GM12878 (cell line): ENCODE measurements at regions not wholly inside any gene's neighbourhood (a gene's known extent, or its start where the extent isn't known, plus 50 kb on each side); places are given as distances from the start of the nearest gene placed in this dataset.

Experiments used
- ATAC-seq: fragments of 200-7000 bp; cut with Tn5 transposase; 3 replicates; pipeline ENCODE4 v1.9.1; 2020; ENCODE audit warnings: mild to moderate bottlenecking, moderate library complexity
- BruUV-seq: library from RNA; stranded (reverse); fragments of 400-500 nt; replicated peaks from 2 replicates; lab custom pipeline; 2021; lab: Mats Ljungman, UMichigan
- CTCF ChIA-PET: fragments of 300-600 bp; sonication (Branson Sonifier 250); formaldehyde crosslinking; extraction: SDS; loops from one replicate; lab custom pipeline; 2021; ENCODE audit warnings: inconsistent platforms; lab: Yijun Ruan, JAX
- POLR2A ChIA-PET: fragments of 350-600 bp; formaldehyde crosslinking; extraction: SDS; loops from one replicate; lab custom pipeline; 2021; ENCODE audit warnings: inconsistent platforms; lab: Charles Lee
- RAD21 ChIA-PET: fragments of 300-600 bp; sonication (Branson Sonifier 250); formaldehyde crosslinking; loops from one replicate; lab custom pipeline; 2023; ENCODE audit warnings: antibody characterized with exemption; ENCODE audit not compliant: unreplicated experiment; lab: Charles Lee
- SMC1A ChIA-PET: fragments of 300-600 bp; sonication (Branson Sonifier 250); formaldehyde crosslinking; loops from one replicate; lab custom pipeline; 2023; ENCODE audit not compliant: unreplicated experiment, uncharacterized antibody; lab: Charles Lee
- DNase-seq: peaks from one replicate; pipeline ENCODE4 v3.0.0-alpha.2; 2011; ENCODE audit warnings: low read depth, low spot score
- FAIRE-seq: peaks from 3 replicates; lab custom pipeline; 2011; peaks lifted over from hg19 to GRCh38; lab: Jason Lieb, UNC
- H2AFZ ChIP-seq: 2 replicates; pipeline ENCODE4 v1.6.0; 2011; ENCODE audit warnings: low read depth, low read length, control low read depth; ENCODE audit not compliant: control insufficient read depth
- H3K27ac ChIP-seq: 2 replicates; pipeline ENCODE4 v1.5.1; 2011; ENCODE audit warnings: control low read depth; ENCODE audit not compliant: control insufficient read depth, insufficient read depth
- H3K27me3 ChIP-seq, 2 experiments: replicated peaks in 1 of 2; 2 replicates each; pipeline versions ENCODE4 v1.6.0 to v1.6.1; 2011; ENCODE audit warnings: low read length in 1 of 2; ENCODE audit not compliant: control insufficient read depth in 2 of 2, insufficient read depth in 2 of 2
- H3K36me3 ChIP-seq, 2 experiments: 2 replicates each; pipeline ENCODE4 v1.5.1; 2011; ENCODE audit warnings: low read length in 1 of 2; ENCODE audit not compliant: control insufficient read depth in 2 of 2, insufficient read depth in 2 of 2
- H3K4me1 ChIP-seq: 2 replicates; pipeline ENCODE4 v1.6.1; 2011; ENCODE audit warnings: mild to moderate bottlenecking, low read length, moderate library complexity, mixed read lengths; ENCODE audit not compliant: control insufficient read depth, insufficient read depth
- H3K4me2 ChIP-seq: 2 replicates; pipeline ENCODE4 v1.6.0; 2011; ENCODE audit warnings: control low read depth; ENCODE audit not compliant: control insufficient read depth, insufficient read depth
- H3K4me3 ChIP-seq: fragments of 200-600 bp; sonication (generic); 2 replicates; pipeline ENCODE4 v1.5.1; 2016
- H3K79me2 ChIP-seq: 2 replicates; pipeline ENCODE4 v1.6.0; 2011; ENCODE audit warnings: low read length; ENCODE audit not compliant: control insufficient read depth, insufficient read depth
- H3K9ac ChIP-seq: 2 replicates; pipeline ENCODE4 v1.8.0; 2011; ENCODE audit warnings: low read length, control low read depth, mixed read lengths; ENCODE audit not compliant: control insufficient read depth, insufficient read depth
- H3K9me3 ChIP-seq: replicated peaks from 3 replicates; pipeline ENCODE4 v1.5.1; 2011; ENCODE audit warnings: mild to moderate bottlenecking, low read length; ENCODE audit not compliant: control insufficient read depth, insufficient read depth
- H4K20me1 ChIP-seq: 2 replicates; pipeline ENCODE4 v1.6.0; 2011; ENCODE audit not compliant: control insufficient read depth, insufficient read depth
- BACH1 ChIP-seq: fragments of 450-650 bp; IDR thresholded peaks from 2 replicates; pipeline ENCODE4 v1.6.1; 2017; ENCODE audit warnings: mild to moderate bottlenecking, borderline replicate concordance
- BHLHE40 ChIP-seq, 2 experiments: fragments of 450-650 bp in 1 of 2; IDR thresholded peaks; 2 replicates each; pipeline ENCODE4 v1.6.1; 2011 to 2017; ENCODE audit warnings: low read depth in 2 of 2, borderline replicate concordance in 1 of 2, improper control_type of control experiment in 1 of 2, low read length in 1 of 2, mild to moderate bottlenecking in 1 of 2
- CREM ChIP-seq: IDR thresholded peaks from 2 replicates; pipeline ENCODE4 v1.6.1; 2014; ENCODE audit warnings: antibody characterized with exemption, low read depth
- CUX1 ChIP-seq: IDR thresholded peaks from 2 replicates; pipeline ENCODE4 v1.6.1; 2012; ENCODE audit warnings: improper control_type of control experiment, low read depth, low read length; ENCODE audit not compliant: insufficient replicate concordance
- ESRRA ChIP-seq: IDR thresholded peaks from 2 replicates; pipeline ENCODE4 v1.6.1; 2012; ENCODE audit warnings: mild to moderate bottlenecking, low read length, improper control_type of control experiment
- ETV6 ChIP-seq, 2 experiments: fragments of 450-650 bp in 1 of 2; IDR thresholded peaks in 1 of 2; conservative IDR thresholded peaks in 1 of 2; 2 replicates each; pipeline ENCODE4 v1.6.1; 2014; ENCODE audit warnings: antibody characterized with exemption in 1 of 2, borderline replicate concordance in 1 of 2, low read depth in 1 of 2, mild to moderate bottlenecking in 1 of 2, moderate library complexity in 1 of 2
- HDGF ChIP-seq: fragments of 450-650 bp; IDR thresholded peaks from 2 replicates; pipeline ENCODE4 v1.6.1; 2016; ENCODE audit warnings: antibody characterized with exemption
- JUND ChIP-seq: IDR thresholded peaks from 2 replicates; pipeline ENCODE4 v1.6.1; 2012; ENCODE audit warnings: low read depth, mild to moderate bottlenecking, low read length, improper control_type of control experiment, moderate library complexity
- NFYA ChIP-seq: IDR thresholded peaks from 2 replicates; pipeline ENCODE4 v1.6.1; 2011; ENCODE audit warnings: low read depth, mild to moderate bottlenecking, low read length, improper control_type of control experiment, borderline replicate concordance
- NKRF ChIP-seq: fragments of 450-650 bp; conservative IDR thresholded peaks from 2 replicates; pipeline ENCODE4 v1.6.1; 2017; ENCODE audit warnings: mild to moderate bottlenecking, moderate library complexity
- RBBP5 ChIP-seq: fragments of 200-600 bp; sonication (generic); conservative IDR thresholded peaks from 2 replicates; pipeline ENCODE4 v1.6.1; 2016
- SIN3A ChIP-seq: IDR thresholded peaks from 2 replicates; pipeline ENCODE4 v1.6.1; 2012; ENCODE audit warnings: low read depth, low read length, improper control_type of control experiment
- SMAD5 ChIP-seq: IDR thresholded peaks from 2 replicates; pipeline ENCODE4 v1.6.1; 2016; ENCODE audit warnings: antibody characterized with exemption, low read depth
- TARDBP ChIP-seq: IDR thresholded peaks from 2 replicates; pipeline ENCODE4 v1.6.1; 2016; ENCODE audit warnings: borderline replicate concordance
- WGBS: methylation state at CpG from one replicate; pipeline ENCODE4 v1.1.6; 2016; ENCODE audit warnings: low lambda C conversion rate; ENCODE audit not compliant: insufficient replicate concordance, insufficient coverage; ENCODE audit errors: missing lambda C conversion rate; 5-methylcytosine and 5-hydroxymethylcytosine counted together
- in situ Hi-C: fragments of 300-500 bp; cut with MboI; formaldehyde crosslinking; loops from 9 replicates; pipeline ENCODE4 v1.14.3; 2018; ENCODE audit warnings: mixed read lengths
- intact Hi-C: fragments of 100-400 bp; cut with micrococcal nuclease; formaldehyde crosslinking; loops from one replicate; pipeline ENCODE4 v1.14.2; 2022; ENCODE audit not compliant: unreplicated experiment

- intact Hi-C loops = no loop called here
- H4K20me1 ChIP-seq = no peaks in the 10 kb centered on the region
- ATAC-seq = no peak
- SMC1A ChIA-PET = interaction anchor here (1.3 kb wide), 1 partner anchor 266 kb away, joined by 3 read pairs; no protein-coding TSS in a partner anchor
- POLR2A ChIA-PET = no interaction called here
- no peaks in the 10 kb centered on the region for H3K36me3 ChIP-seq
- peaks cover 3% of the 10 kb centered on the region; the same call in 1 of the 2 replicates for H3K4me1 ChIP-seq
- RAD21 ChIA-PET = interaction anchor here (1.0 kb wide), 1 partner anchor 90 kb away, joined by 5 read pairs; no protein-coding TSS in a partner anchor
- H2AFZ ChIP-seq = no peak overlapping the region
- no TSS peak for BruUV-seq
- 21% methylated on average over 9 of the region's 9 CpGs for WGBS
- CTCF ChIA-PET = interaction anchor here (0.7 to 2.3 kb wide), 8 partner anchors 9 to 266 kb away, joined by 3 to 8 read pairs (median 6); a partner anchor contains a TSS
- H3K4me2 ChIP-seq = no peak overlapping the region
- no peaks in the 10 kb centered on the region for H3K79me2 ChIP-seq
- DNase-seq = no peak
- H3K27me3 ChIP-seq = peaks cover 0 to 1% of the 10 kb centered on the region in 2 experiments; a peak in 1 of 4 replicates
- H3K4me3 ChIP-seq = no peak overlapping the region
- no peak overlapping the region for H3K9ac ChIP-seq
- no peaks in the 10 kb centered on the region for H3K9me3 ChIP-seq
- TF ChIP-seq ETV6 (conservative IDR thresholded peaks at IDR 0.05 in 1 of 2, IDR thresholded peaks at IDR 0.05 in 1 of 2; ENCODE audit: borderline replicate concordance in 1 of 2, low read depth in 1 of 2) = no peak
- TF ChIP-seq SMAD5 = no peak
- no peak for TF ChIP-seq NFYA
- TF ChIP-seq JUND = no peak
- TF ChIP-seq NKRF = no peak
- TF ChIP-seq HDGF = no peak
- TF ChIP-seq CUX1 = no peak
- TF ChIP-seq SIN3A = no peak
- no peak for TF ChIP-seq CREM
- no peak for TF ChIP-seq BACH1
- TF ChIP-seq RBBP5 = no peak
- TF ChIP-seq BHLHE40 (IDR thresholded peaks at IDR 0.05; ENCODE audit: borderline replicate concordance in 1 of 2, low read depth in 2 of 2, low read length in 1 of 2) = no peak
- TF ChIP-seq TARDBP = no peak
- TF ChIP-seq ESRRA = no peak
- in situ Hi-C loops = no loop called here
- no peak for FAIRE-seq
- H3K27ac ChIP-seq = no peak overlapping the region
Measured at GRCh38 chr18:46392576-46392975, 264.4 kb downstream of the LOXHD1 start.
